ENCODE measurements at regions not wholly inside any gene's neighbourhood (a gene's known extent, or its start where the extent isn't known, plus 50 kb on each side); places are given as distances from the start of the nearest gene placed in this dataset.

DNA sequence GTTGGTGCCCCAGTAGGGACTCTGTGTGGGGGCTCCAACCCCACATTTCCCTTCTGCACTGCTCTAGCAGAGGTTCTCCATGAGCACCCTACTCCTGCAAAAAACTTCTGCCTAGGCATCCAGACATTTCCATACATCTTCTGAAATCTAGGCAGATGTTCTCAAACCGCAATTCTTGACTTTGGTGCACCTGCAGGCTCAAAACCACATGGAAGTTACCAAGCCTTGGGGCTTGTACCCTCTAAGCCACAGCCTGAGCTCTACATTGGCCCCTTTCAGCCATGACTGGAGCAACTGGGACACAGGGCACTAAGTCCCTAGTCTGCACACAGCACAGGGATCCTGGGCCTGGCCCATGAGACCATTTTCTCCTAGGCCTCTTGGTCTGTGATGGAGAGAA lies 66.5 kb upstream of the VGLL3 start:
- Histone ChIP-seq H4K20me1 (ENCODE audit: insufficient read depth, low read length) (no peaks in the 10 kb centered on the region), H3F3A (ENCODE audit: insufficient read depth, low read length) (no peaks in the 10 kb centered on the region), H3K9ac (ENCODE audit: low read length) (no peak overlapping the region), H3K27ac (ENCODE audit: low read depth, low read length, poor library complexity, severe bottlenecking) (no peak overlapping the region), H2AFZ (ENCODE audit: low read length) (no peak overlapping the region), H3K9me3 (ENCODE audit: low read length) (no peaks in the 10 kb centered on the region), H3K4me3 (ENCODE audit: low read depth, low read length, poor library complexity, severe bottlenecking) (no peak overlapping the region), H3K27me3 (ENCODE audit: insufficient read depth, low read length) (no peaks in the 10 kb centered on the region), H3K4me1 (ENCODE audit: insufficient read depth, low read length, severe bottlenecking) (no peaks in the 10 kb centered on the region), H3K9me2 (ENCODE audit: low read depth, low read length) (no peaks in the 10 kb centered on the region), H3K36me3 (ENCODE audit: insufficient read depth, low read length) (no peaks in the 10 kb centered on the region), H3K79me2 (ENCODE audit: insufficient read depth, low read length) (no peaks in the 10 kb centered on the region), H3K4me2 (ENCODE audit: low read length) (no peak overlapping the region)
- no peak for TF ChIP-seq EZH2 (IDR thresholded peaks at IDR 0.05; ENCODE audit: borderline replicate concordance, low read length)
- TF ChIP-seq, protein P1, sequence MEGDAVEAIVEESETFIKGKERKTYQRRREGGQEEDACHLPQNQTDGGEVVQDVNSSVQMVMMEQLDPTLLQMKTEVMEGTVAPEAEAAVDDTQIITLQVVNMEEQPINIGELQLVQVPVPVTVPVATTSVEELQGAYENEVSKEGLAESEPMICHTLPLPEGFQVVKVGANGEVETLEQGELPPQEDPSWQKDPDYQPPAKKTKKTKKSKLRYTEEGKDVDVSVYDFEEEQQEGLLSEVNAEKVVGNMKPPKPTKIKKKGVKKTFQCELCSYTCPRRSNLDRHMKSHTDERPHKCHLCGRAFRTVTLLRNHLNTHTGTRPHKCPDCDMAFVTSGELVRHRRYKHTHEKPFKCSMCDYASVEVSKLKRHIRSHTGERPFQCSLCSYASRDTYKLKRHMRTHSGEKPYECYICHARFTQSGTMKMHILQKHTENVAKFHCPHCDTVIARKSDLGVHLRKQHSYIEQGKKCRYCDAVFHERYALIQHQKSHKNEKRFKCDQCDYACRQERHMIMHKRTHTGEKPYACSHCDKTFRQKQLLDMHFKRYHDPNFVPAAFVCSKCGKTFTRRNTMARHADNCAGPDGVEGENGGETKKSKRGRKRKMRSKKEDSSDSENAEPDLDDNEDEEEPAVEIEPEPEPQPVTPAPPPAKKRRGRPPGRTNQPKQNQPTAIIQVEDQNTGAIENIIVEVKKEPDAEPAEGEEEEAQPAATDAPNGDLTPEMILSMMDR (IDR thresholded peaks at IDR 0.05; ENCODE audit: low read length): no peak

DNA sequence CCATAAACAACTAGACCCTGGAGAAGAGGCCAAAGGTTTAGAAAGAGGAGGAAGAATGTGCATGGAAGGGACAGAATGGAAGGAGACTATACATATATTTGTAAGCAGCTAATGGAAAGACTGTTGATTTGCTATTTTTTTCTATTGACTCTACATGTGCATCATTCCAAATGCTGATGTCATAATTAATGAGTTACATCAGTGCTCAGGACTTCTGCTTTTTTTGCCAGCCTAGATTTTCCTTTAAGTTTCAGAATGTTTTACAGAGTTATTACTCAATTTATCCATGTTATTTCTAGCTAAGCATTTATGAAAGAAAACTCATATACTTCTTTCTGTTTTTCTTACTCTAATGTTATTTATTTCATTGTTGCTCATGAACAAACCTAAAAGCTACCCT lies 62.6 kb upstream of the VGLL3 start:
- Histone ChIP-seq H3K27me3 (ENCODE audit: insufficient read depth, low read length) (no peaks in the 10 kb centered on the region), H3K79me2 (ENCODE audit: insufficient read depth, low read length) (no peaks in the 10 kb centered on the region), H3K9me3 (ENCODE audit: low read length) (no peaks in the 10 kb centered on the region), H3K4me2 (ENCODE audit: low read length) (no peak overlapping the region), H3K36me3 (ENCODE audit: insufficient read depth, low read length) (no peaks in the 10 kb centered on the region), H2AFZ (ENCODE audit: low read length) (no peak overlapping the region), H3K9ac (ENCODE audit: low read length) (no peak overlapping the region), H3F3A (ENCODE audit: insufficient read depth, low read length) (no peaks in the 10 kb centered on the region), H4K20me1 (ENCODE audit: insufficient read depth, low read length) (no peaks in the 10 kb centered on the region), H3K9me2 (ENCODE audit: low read depth, low read length) (no peaks in the 10 kb centered on the region), H3K27ac (ENCODE audit: low read depth, low read length, poor library complexity, severe bottlenecking) (no peak overlapping the region), H3K4me3 (ENCODE audit: low read depth, low read length, poor library complexity, severe bottlenecking) (no peak overlapping the region), H3K4me1 (ENCODE audit: insufficient read depth, low read length, severe bottlenecking) (no peaks in the 10 kb centered on the region)
- TF ChIP-seq, protein P1 (IDR thresholded peaks at IDR 0.05; ENCODE audit: low read length): no peak
- no peak for TF ChIP-seq EZH2 (IDR thresholded peaks at IDR 0.05; ENCODE audit: borderline replicate concordance, low read length)

DNA sequence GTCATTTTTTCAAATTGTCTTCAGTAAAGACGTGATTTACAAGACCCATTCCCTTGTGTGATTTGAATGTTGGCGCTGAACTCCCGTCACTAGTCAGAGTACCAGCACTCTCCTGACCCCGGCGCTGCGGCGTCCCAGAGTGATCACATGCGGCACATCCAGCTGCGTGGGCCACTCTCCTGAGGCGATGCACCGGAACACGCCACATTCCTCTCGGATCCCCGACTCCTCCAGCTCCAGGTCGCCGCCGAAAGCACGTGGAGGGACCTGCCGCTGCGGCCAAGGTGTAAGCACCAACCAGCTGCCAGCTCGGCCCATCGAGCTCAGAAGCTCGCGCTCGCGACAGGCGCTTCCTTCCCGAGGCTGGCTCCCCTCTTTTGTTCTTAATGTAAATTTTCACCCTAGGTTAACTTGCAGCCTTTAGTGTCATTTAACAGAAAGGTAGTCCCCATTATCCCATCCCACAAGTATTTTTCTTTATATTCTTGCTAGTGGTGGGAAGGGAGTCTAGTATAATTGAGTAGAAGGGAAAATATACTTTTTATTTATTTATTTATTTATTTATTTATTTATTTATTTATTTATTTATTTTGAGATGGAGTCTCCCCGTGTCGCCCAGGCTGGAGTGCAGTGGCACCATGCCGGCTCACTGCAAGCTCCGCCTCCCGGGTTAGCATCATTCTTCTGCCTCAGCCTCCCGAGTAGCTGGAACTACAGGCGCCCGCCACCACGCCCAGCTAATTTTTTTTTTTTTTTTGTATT lies 61.7 kb upstream of the VGLL3 start:
- no peaks in the 10 kb centered on the region for H4K20me1 ChIP-seq (ENCODE audit: insufficient read depth, low read length)
- H3K36me3 ChIP-seq (ENCODE audit: insufficient read depth, low read length): no peaks in the 10 kb centered on the region
- no peaks in the 10 kb centered on the region for H3K9me2 ChIP-seq (ENCODE audit: low read depth, low read length)
- no peak overlapping the region for H3K9ac ChIP-seq (ENCODE audit: low read length)
- no peaks in the 10 kb centered on the region for H3K4me1 ChIP-seq (ENCODE audit: insufficient read depth, low read length, severe bottlenecking)
- H3K27me3 ChIP-seq (ENCODE audit: insufficient read depth, low read length): no peaks in the 10 kb centered on the region
- no peak overlapping the region for H2AFZ ChIP-seq (ENCODE audit: low read length)
- no peak overlapping the region for H3K4me3 ChIP-seq (ENCODE audit: low read depth, low read length, poor library complexity, severe bottlenecking)
- no peaks in the 10 kb centered on the region for H3K79me2 ChIP-seq (ENCODE audit: insufficient read depth, low read length)
- no peak overlapping the region for H3K27ac ChIP-seq (ENCODE audit: low read depth, low read length, poor library complexity, severe bottlenecking)
- TF ChIP-seq, protein P1 (IDR thresholded peaks at IDR 0.05; ENCODE audit: low read length): no peak
- no peak for TF ChIP-seq EZH2 (IDR thresholded peaks at IDR 0.05; ENCODE audit: borderline replicate concordance, low read length)
- no peaks in the 10 kb centered on the region for H3K9me3 ChIP-seq (ENCODE audit: low read length)
- H3F3A ChIP-seq (ENCODE audit: insufficient read depth, low read length): no peaks in the 10 kb centered on the region
- no peak overlapping the region for H3K4me2 ChIP-seq (ENCODE audit: low read length)
